WTC11 (cell line): ENCODE measurements at regions not wholly inside any gene's neighbourhood (a gene's known extent, or its start where the extent isn't known, plus 50 kb on each side); places are given as distances from the start of the nearest gene placed in this dataset.

Experiments used
- ATAC-seq: fragments of 200-7000 bp; cut with Tn5 transposase; 2 replicates; pipeline ENCODE4 v1.10.0; 2021; ENCODE audit warnings: mild to moderate bottlenecking, moderate library complexity
- CTCF ChIA-PET: fragments of 300-600 bp; sonication (Branson Sonifier 250); formaldehyde crosslinking; loops from one replicate; lab custom pipeline; 2021; ENCODE audit warnings: antibody characterized with exemption; lab: Charles Lee
- POLR2A ChIA-PET: fragments of 350-600 bp; sonication (Branson Sonifier 250); formaldehyde crosslinking; loops from one replicate; lab custom pipeline; 2021; ENCODE audit warnings: antibody characterized with exemption; lab: Charles Lee
- DNase-seq: peaks from one replicate; pipeline ENCODE4 v3.0.0; 2021; ENCODE audit warnings: low spot score
- H3K27ac Mint-ChIP-seq: 2 replicates; pipeline ENCODE4 v1.8.0; 2021; ENCODE audit warnings: mixed read lengths
- H3K27me3 Mint-ChIP-seq: 2 replicates; pipeline ENCODE4 v1.8.0; 2021; ENCODE audit warnings: low read depth, mild to moderate bottlenecking, moderate library complexity, mixed read lengths
- H3K36me3 Mint-ChIP-seq: 2 replicates; pipeline ENCODE4 v1.8.0; 2021; ENCODE audit warnings: mixed read lengths
- H3K4me1 Mint-ChIP-seq: 2 replicates; pipeline ENCODE4 v1.8.0; 2022; ENCODE audit warnings: mixed read lengths
- H3K4me3 Mint-ChIP-seq: 2 replicates; pipeline ENCODE4 v1.8.0; 2021; ENCODE audit warnings: mild to moderate bottlenecking, moderate library complexity, mixed read lengths
- H3K9me3 Mint-ChIP-seq: 2 replicates; pipeline ENCODE4 v1.8.0; 2021; ENCODE audit warnings: mixed read lengths
- ELF4 ChIP-seq: sonication (generic); formaldehyde crosslinking; IDR thresholded peaks from 2 replicates; pipeline ENCODE4 v1.8.1; 2022; ENCODE audit warnings: low read depth, mild to moderate bottlenecking, moderate library complexity, missing genetic modification reagents
- FOXK1 ChIP-seq: sonication (generic); formaldehyde crosslinking; IDR thresholded peaks from 2 replicates; pipeline ENCODE4 v1.8.0; 2022; ENCODE audit warnings: mild to moderate bottlenecking, moderate library complexity, missing genetic modification reagents
- FOXP1 ChIP-seq: sonication (generic); formaldehyde crosslinking; IDR thresholded peaks from 2 replicates; pipeline ENCODE4 v1.8.0; 2022; ENCODE audit warnings: missing genetic modification reagents, mild to moderate bottlenecking, moderate library complexity, borderline replicate concordance
- JAZF1 ChIP-seq: fragments of 250-450 bp; sonication (Bioruptor Pico); IDR thresholded peaks from 2 replicates; pipeline ENCODE4 v1.9.0; 2021; ENCODE audit warnings: moderate library complexity, mild to moderate bottlenecking, inconsistent platforms
- NFYB ChIP-seq: sonication (generic); formaldehyde crosslinking; conservative IDR thresholded peaks from 2 replicates; pipeline ENCODE4 v1.8.0; 2022; ENCODE audit warnings: low read depth, missing genetic modification reagents
- NR1H2 ChIP-seq: sonication (generic); formaldehyde crosslinking; IDR thresholded peaks from 2 replicates; pipeline ENCODE4 v1.9.0; 2021; ENCODE audit warnings: mild to moderate bottlenecking, moderate library complexity, missing genetic modification reagents
- PRRX2 ChIP-seq: fragments of 250-450 bp; sonication (Bioruptor Pico); IDR thresholded peaks from 2 replicates; pipeline ENCODE4 v1.8.0; 2021; ENCODE audit warnings: mild to moderate bottlenecking
- TCF7 ChIP-seq: sonication (generic); formaldehyde crosslinking; IDR thresholded peaks from 2 replicates; pipeline ENCODE4 v1.8.0; 2022; ENCODE audit warnings: mild to moderate bottlenecking, low read depth, missing genetic modification reagents, moderate library complexity
- TP53 ChIP-seq: sonication (generic); formaldehyde crosslinking; IDR thresholded peaks from 2 replicates; pipeline ENCODE4 v1.8.1; 2023; ENCODE audit warnings: mild to moderate bottlenecking, missing genetic modification reagents
- ZNF263 ChIP-seq: sonication (generic); formaldehyde crosslinking; IDR thresholded peaks from 2 replicates; pipeline ENCODE4 v1.8.1; 2022; ENCODE audit warnings: low read depth, mild to moderate bottlenecking, moderate library complexity, missing genetic modification reagents
- TF ChIP-seq, protein P1 (sequence below): sonication (generic); formaldehyde crosslinking; IDR thresholded peaks from 2 replicates; pipeline ENCODE4 v1.8.0; 2022; ENCODE audit warnings: mild to moderate bottlenecking, missing genetic modification reagents
- TF ChIP-seq, protein P2 (sequence below): sonication (generic); formaldehyde crosslinking; IDR thresholded peaks from 2 replicates; pipeline ENCODE4 v1.8.0; 2022; ENCODE audit warnings: mild to moderate bottlenecking, missing genetic modification reagents
- TF ChIP-seq, protein P3 (sequence below): fragments of 250-450 bp; sonication (Bioruptor Pico); IDR thresholded peaks from 2 replicates; pipeline ENCODE4 v2.1.2; 2022; ENCODE audit warnings: mild to moderate bottlenecking, moderate library complexity
- TF ChIP-seq, protein P4 (sequence below): sonication (generic); formaldehyde crosslinking; IDR thresholded peaks from 2 replicates; pipeline ENCODE4 v1.8.0; 2023; ENCODE audit warnings: missing genetic modification reagents
- TF ChIP-seq, protein P5 (sequence below): sonication (generic); formaldehyde crosslinking; IDR thresholded peaks from 2 replicates; pipeline ENCODE4 v1.8.1; 2022; ENCODE audit warnings: mild to moderate bottlenecking, moderate library complexity, missing genetic modification reagents
- TF ChIP-seq, protein P6 (sequence below): sonication (generic); formaldehyde crosslinking; IDR thresholded peaks from 2 replicates; pipeline ENCODE4 v1.8.0; 2023; ENCODE audit warnings: mild to moderate bottlenecking, missing genetic modification reagents
- TF ChIP-seq, protein P7 (sequence below): sonication (generic); formaldehyde crosslinking; IDR thresholded peaks from 2 replicates; pipeline ENCODE4 v1.8.1; 2023; ENCODE audit warnings: mild to moderate bottlenecking, missing genetic modification reagents, moderate library complexity
- TF ChIP-seq, protein P8 (sequence below): sonication (generic); formaldehyde crosslinking; IDR thresholded peaks from 2 replicates; pipeline ENCODE4 v1.8.0; 2022; ENCODE audit warnings: mild to moderate bottlenecking, missing genetic modification reagents

DNA sequence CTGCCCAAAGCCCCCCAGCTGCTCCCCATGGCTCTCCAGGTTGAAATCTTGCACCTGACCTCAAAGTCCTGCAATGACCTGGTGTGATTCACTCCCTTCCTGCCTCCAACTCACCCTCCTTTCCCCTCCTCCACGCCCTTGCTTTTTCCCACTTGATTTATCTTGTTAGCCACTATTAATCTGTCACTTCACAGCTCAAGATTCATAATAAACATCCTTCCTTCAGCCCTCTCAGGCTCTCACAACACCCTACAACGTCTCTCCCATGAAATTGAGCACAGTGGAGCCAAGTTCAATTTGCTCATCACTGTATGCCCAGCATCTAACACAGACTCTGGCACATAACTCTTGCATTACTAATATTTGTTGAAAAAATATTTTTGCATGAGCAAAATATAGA is 85.6 kb upstream of the SLC35G4 start:
- TF ChIP-seq TCF7 (CRISPR knock-in tag) (no peak), ZNF263 (CRISPR knock-in tag) (no peak), TP53 (CRISPR knock-in tag) (no peak), NFYB (CRISPR knock-in tag) (no peak), PRRX2 (no peak)
- TF ChIP-seq, protein P1, sequence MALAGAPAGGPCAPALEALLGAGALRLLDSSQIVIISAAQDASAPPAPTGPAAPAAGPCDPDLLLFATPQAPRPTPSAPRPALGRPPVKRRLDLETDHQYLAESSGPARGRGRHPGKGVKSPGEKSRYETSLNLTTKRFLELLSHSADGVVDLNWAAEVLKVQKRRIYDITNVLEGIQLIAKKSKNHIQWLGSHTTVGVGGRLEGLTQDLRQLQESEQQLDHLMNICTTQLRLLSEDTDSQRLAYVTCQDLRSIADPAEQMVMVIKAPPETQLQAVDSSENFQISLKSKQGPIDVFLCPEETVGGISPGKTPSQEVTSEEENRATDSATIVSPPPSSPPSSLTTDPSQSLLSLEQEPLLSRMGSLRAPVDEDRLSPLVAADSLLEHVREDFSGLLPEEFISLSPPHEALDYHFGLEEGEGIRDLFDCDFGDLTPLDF (CRISPR knock-in tag) = no peak
- TF ChIP-seq, protein P2, sequence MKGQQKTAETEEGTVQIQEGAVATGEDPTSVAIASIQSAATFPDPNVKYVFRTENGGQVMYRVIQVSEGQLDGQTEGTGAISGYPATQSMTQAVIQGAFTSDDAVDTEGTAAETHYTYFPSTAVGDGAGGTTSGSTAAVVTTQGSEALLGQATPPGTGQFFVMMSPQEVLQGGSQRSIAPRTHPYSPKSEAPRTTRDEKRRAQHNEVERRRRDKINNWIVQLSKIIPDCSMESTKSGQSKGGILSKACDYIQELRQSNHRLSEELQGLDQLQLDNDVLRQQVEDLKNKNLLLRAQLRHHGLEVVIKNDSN (CRISPR knock-in tag) = no peak
- TF ChIP-seq, protein P3, sequence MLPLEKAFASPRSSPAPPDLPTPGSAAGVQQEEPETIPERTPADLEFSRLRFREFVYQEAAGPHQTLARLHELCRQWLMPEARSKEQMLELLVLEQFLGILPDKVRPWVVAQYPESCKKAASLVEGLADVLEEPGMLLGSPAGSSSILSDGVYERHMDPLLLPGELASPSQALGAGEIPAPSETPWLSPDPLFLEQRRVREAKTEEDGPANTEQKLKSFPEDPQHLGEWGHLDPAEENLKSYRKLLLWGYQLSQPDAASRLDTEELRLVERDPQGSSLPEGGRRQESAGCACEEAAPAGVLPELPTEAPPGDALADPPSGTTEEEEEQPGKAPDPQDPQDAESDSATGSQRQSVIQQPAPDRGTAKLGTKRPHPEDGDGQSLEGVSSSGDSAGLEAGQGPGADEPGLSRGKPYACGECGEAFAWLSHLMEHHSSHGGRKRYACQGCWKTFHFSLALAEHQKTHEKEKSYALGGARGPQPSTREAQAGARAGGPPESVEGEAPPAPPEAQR (CRISPR knock-in tag) = no peak
- TF ChIP-seq, protein P4, sequence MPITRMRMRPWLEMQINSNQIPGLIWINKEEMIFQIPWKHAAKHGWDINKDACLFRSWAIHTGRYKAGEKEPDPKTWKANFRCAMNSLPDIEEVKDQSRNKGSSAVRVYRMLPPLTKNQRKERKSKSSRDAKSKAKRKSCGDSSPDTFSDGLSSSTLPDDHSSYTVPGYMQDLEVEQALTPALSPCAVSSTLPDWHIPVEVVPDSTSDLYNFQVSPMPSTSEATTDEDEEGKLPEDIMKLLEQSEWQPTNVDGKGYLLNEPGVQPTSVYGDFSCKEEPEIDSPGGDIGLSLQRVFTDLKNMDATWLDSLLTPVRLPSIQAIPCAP (CRISPR knock-in tag) = no peak
- TF ChIP-seq, protein P5, sequence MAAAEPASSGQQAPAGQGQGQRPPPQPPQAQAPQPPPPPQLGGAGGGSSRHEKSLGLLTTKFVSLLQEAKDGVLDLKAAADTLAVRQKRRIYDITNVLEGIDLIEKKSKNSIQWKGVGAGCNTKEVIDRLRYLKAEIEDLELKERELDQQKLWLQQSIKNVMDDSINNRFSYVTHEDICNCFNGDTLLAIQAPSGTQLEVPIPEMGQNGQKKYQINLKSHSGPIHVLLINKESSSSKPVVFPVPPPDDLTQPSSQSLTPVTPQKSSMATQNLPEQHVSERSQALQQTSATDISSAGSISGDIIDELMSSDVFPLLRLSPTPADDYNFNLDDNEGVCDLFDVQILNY (CRISPR knock-in tag) = no peak
- H3K9me3 Mint-ChIP-seq = peaks cover 7% of the 10 kb centered on the region; the same call in 1 of the 2 replicates
- no peaks in the 10 kb centered on the region for H3K4me1 Mint-ChIP-seq
- ATAC-seq (no peak), DNase-seq (no peak)
- no peak overlapping the region for H3K4me3 Mint-ChIP-seq
- H3K27ac Mint-ChIP-seq = no peak overlapping the region
- no peaks in the 10 kb centered on the region for H3K36me3 Mint-ChIP-seq
- CTCF ChIA-PET = interaction anchor here (0.9 to 1.9 kb wide), 2 partner anchors 12 to 29 kb away, joined by 3 to 6 read pairs; no protein-coding TSS in a partner anchor
- H3K27me3 Mint-ChIP-seq = peaks cover 4% of the 10 kb centered on the region
- POLR2A ChIA-PET = no interaction called here

DNA sequence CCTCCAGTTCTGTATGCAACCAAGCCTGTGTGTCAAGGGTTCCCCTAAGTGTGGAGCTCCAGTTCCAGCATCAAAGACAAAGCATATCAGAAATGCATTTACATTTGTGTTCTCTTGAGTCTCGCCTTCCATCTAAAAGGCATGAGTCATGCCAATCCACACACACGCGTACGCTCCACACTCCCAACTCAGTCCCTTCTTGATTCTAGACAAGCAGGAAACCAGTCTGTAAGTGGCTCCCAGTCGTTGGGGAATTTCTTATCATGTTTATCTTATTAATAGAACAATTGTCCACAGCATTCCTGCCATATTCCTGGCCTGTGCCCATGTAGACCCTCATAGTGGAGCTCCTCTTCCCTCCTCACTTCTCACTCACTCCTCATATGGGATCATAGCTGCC is 86.4 kb upstream of the SLC35G4 start:
- Mint-ChIP-seq H3K4me1 (no peaks in the 10 kb centered on the region), H3K27me3 (peaks cover 13% of the 10 kb centered on the region), H3K4me3 (no peak overlapping the region), H3K27ac (no peak overlapping the region), H3K36me3 (no peaks in the 10 kb centered on the region), H3K9me3 (peaks cover 7% of the 10 kb centered on the region; the same call in 1 of the 2 replicates)
- TF ChIP-seq, protein P6, sequence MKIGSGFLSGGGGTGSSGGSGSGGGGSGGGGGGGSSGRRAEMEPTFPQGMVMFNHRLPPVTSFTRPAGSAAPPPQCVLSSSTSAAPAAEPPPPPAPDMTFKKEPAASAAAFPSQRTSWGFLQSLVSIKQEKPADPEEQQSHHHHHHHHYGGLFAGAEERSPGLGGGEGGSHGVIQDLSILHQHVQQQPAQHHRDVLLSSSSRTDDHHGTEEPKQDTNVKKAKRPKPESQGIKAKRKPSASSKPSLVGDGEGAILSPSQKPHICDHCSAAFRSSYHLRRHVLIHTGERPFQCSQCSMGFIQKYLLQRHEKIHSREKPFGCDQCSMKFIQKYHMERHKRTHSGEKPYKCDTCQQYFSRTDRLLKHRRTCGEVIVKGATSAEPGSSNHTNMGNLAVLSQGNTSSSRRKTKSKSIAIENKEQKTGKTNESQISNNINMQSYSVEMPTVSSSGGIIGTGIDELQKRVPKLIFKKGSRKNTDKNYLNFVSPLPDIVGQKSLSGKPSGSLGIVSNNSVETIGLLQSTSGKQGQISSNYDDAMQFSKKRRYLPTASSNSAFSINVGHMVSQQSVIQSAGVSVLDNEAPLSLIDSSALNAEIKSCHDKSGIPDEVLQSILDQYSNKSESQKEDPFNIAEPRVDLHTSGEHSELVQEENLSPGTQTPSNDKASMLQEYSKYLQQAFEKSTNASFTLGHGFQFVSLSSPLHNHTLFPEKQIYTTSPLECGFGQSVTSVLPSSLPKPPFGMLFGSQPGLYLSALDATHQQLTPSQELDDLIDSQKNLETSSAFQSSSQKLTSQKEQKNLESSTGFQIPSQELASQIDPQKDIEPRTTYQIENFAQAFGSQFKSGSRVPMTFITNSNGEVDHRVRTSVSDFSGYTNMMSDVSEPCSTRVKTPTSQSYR (CRISPR knock-in tag) = no peak
- TF ChIP-seq, protein P7, sequence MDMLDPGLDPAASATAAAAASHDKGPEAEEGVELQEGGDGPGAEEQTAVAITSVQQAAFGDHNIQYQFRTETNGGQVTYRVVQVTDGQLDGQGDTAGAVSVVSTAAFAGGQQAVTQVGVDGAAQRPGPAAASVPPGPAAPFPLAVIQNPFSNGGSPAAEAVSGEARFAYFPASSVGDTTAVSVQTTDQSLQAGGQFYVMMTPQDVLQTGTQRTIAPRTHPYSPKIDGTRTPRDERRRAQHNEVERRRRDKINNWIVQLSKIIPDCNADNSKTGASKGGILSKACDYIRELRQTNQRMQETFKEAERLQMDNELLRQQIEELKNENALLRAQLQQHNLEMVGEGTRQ (CRISPR knock-in tag) = no peak
- TF ChIP-seq JAZF1 = no peak
- TF ChIP-seq ELF4 (CRISPR knock-in tag) = no peak
- TF ChIP-seq NR1H2 (CRISPR knock-in tag) = no peak
- TF ChIP-seq FOXK1 = no peak
- no peak for TF ChIP-seq FOXP1 (CRISPR knock-in tag)
- TF ChIP-seq, protein P8, sequence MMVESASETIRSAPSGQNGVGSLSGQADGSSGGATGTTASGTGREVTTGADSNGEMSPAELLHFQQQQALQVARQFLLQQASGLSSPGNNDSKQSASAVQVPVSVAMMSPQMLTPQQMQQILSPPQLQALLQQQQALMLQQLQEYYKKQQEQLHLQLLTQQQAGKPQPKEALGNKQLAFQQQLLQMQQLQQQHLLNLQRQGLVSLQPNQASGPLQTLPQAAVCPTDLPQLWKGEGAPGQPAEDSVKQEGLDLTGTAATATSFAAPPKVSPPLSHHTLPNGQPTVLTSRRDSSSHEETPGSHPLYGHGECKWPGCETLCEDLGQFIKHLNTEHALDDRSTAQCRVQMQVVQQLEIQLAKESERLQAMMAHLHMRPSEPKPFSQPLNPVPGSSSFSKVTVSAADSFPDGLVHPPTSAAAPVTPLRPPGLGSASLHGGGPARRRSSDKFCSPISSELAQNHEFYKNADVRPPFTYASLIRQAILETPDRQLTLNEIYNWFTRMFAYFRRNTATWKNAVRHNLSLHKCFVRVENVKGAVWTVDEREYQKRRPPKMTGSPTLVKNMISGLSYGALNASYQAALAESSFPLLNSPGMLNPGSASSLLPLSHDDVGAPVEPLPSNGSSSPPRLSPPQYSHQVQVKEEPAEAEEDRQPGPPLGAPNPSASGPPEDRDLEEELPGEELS (CRISPR knock-in tag) = no peak
- DNase-seq (no peak), ATAC-seq (no peak)
- ChIA-PET CTCF (interaction anchor here (0.9 to 1.9 kb wide), 2 partner anchors 11 to 30 kb away, joined by 3 to 6 read pairs; no protein-coding TSS in a partner anchor), POLR2A (no interaction called here)
